ENCODE measurements at regions not wholly inside any gene's neighbourhood (a gene's known extent, or its start where the extent isn't known, plus 50 kb on each side); places are given as distances from the start of the nearest gene placed in this dataset.

DNA sequence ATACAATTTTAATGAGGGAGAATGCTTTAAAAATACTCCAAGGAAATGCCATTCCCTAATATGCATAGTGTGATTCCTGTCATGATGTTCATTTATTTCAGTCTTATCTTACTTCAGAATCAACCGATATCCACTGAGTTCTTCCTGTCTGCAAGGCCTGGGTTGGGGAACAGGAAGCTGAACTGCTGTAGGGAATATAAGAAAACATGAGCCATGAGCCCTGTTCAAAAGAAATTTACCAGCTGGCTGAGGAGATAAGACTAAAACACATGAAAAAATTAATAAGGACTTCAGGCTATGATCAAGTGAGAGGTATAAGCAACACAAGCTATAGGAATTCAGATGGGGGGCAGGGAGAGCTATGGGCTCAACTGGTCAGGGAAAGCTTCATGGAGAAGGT lies 184.7 kb downstream of the PLPP4 start:
- no peak for DNase-seq (ENCODE audit: low spot score)

GRCh38 chr10:120643351-120643750 lies 186.3 kb downstream of the PLPP4 start:
- DNase-seq (ENCODE audit: low spot score), result no peak
- TF ChIP-seq CTCF (IDR thresholded peaks at IDR 0.05; ENCODE audit: borderline replicate concordance, control extremely low read depth, extremely low read depth, insufficient read depth, missing control alignments), result no peak
- in situ Hi-C loops (cut with MboI; ENCODE audit: low sequenced_read_pairs, unreplicated experiment), result no loop called here

More for the DNA sequence above, 184.7 kb downstream of the PLPP4 start:
- no peak for TF ChIP-seq CTCF (IDR thresholded peaks at IDR 0.05; ENCODE audit: borderline replicate concordance, control extremely low read depth, extremely low read depth, insufficient read depth, missing control alignments)
- in situ Hi-C loops (cut with MboI; ENCODE audit: low sequenced_read_pairs, unreplicated experiment), result no loop called here

DNA sequence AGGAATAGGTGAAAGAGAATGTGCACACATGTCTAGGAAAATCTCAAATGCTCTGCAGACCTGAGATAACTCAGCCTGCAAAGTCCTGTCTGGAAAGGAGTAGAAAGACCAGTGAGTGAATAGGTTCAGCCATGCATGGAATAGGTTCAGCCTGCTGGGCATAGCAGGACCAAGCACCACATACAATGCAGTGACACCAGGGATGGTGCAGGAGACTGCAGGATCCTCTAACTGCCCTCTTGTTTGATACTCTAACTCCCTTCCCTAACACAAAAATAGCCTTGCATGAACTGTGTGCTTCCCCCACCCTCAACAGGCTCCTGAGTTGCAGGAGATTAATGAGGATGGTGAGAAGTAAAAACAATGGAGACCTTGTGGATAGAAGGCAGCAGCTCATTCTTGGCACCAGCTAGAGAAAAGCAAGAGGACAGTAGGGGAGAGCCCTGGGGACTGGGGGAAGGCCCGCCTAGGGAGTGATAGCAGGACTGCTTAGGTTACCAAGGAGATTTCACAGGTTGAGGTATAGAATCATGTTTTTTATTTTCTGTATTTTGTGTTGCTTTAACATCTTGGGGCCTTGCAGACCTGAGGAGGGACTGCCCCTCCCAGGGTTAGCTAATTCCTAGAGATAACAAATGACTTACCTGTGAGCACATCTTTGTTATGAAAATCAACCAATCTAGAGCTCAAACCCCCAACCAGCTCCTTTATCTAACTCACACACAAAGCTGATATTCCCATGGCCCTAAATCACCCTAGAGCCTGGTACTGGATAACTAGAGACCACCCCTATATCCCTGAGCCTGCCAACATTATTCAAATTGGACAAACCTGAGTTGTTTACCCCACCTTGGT lies 187.8 kb downstream of the PLPP4 start:
- in situ Hi-C loops (cut with MboI; ENCODE audit: low sequenced_read_pairs, unreplicated experiment), result no loop called here
- TF ChIP-seq CTCF (IDR thresholded peaks at IDR 0.05; ENCODE audit: borderline replicate concordance, control extremely low read depth, extremely low read depth, insufficient read depth, missing control alignments), result no peak
- no peak for DNase-seq (ENCODE audit: low spot score)

GRCh38 chr10:120646159-120646732 lies 189.2 kb downstream of the PLPP4 start:
- DNase-seq (ENCODE audit: low spot score), result no peak
- in situ Hi-C loops (cut with MboI; ENCODE audit: low sequenced_read_pairs, unreplicated experiment), result no loop called here
- no peak for TF ChIP-seq CTCF (IDR thresholded peaks at IDR 0.05; ENCODE audit: borderline replicate concordance, control extremely low read depth, extremely low read depth, insufficient read depth, missing control alignments)

GRCh38 chr10:120646738-120647456 lies 189.9 kb downstream of the PLPP4 start:
- in situ Hi-C loops (cut with MboI; ENCODE audit: low sequenced_read_pairs, unreplicated experiment), result no loop called here
- TF ChIP-seq CTCF (IDR thresholded peaks at IDR 0.05; ENCODE audit: borderline replicate concordance, control extremely low read depth, extremely low read depth, insufficient read depth, missing control alignments), result no peak
- DNase-seq (ENCODE audit: low spot score), result no peak

DNA sequence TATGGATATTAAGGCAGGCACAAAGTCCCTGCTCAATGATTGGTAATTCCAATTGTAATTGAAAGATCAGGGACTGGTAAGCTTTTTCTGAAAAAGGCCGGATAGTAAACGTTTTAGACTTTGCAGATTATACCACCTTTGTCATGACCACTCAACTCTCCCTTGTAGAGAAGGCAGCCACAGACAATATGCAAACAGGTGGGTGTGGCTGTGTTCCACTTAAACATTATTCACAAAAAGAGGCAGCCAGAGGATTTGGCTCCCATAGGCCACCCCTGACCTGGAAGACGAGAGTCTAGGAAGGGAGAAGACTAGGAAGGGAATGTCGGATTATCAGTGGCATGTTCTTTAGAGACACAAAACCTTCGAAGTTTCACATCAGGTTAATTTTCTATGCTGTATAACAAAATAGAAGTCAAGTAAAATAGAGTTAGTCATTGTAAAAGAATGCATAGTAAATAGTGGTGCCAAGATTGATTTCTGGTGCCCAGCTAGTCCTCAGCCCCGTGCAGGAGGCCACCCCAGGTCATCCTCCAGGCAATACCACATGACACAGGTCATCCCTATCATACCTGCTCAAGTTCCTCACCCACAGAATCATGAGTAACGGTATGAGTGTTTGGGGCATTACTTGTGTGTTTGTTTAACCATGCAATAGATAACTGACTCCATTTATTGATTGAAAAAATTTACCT lies 193.8 kb downstream of the PLPP4 start:
- in situ Hi-C loops (cut with MboI; ENCODE audit: low sequenced_read_pairs, unreplicated experiment), result no loop called here
- no peak for TF ChIP-seq CTCF (IDR thresholded peaks at IDR 0.05; ENCODE audit: borderline replicate concordance, control extremely low read depth, extremely low read depth, insufficient read depth, missing control alignments)
- DNase-seq (ENCODE audit: low spot score), result no peak
